PC-9 (cell line): ENCODE measurements at regions not wholly inside any gene's neighbourhood (a gene's known extent, or its start where the extent isn't known, plus 50 kb on each side); places are given as distances from the start of the nearest gene placed in this dataset.

Experiments used
- CTCF ChIP-seq: fragments of 200-600 bp; sonication (generic); conservative IDR thresholded peaks from 2 replicates; pipeline ENCODE4 v1.6.1; 2017; ENCODE audit warnings: mixed run types, antibody characterized with exemption, mild to moderate bottlenecking, moderate library complexity
- EZH2 ChIP-seq: fragments of 200-600 bp; sonication (generic); IDR thresholded peaks from 2 replicates; pipeline ENCODE4 v1.8.0; 2017; ENCODE audit warnings: antibody characterized with exemption, low read depth

- TF ChIP-seq CTCF, result no peak
- TF ChIP-seq EZH2, result no peak
These were observed 1129.9 kb downstream of the BRD1 start for GRCh38 chr22:48697694-48698276.
